ENCODE measurements at regions not wholly inside any gene's neighbourhood (a gene's known extent, or its start where the extent isn't known, plus 50 kb on each side); places are given as distances from the start of the nearest gene placed in this dataset.

DNA sequence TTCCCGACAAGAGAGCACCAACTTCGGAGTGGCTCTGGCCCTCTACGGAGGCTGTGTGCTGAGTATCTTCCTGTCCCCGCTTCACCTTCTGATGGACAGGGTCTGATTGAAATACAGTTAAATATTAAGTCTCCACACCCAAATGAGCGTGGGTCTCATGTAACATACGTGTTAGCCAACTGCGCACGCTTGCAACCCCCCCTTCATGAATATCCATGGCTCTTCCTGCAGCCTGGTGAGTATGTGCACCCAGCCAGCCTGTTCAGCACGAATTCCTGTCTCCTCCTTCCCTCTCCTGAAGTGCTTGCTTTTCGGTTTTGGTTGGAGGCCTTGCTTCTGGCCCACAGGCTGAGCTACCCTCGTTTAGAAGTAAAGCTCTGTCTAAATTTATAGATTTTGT is 102.9 kb upstream of the FRMD1 start:
- TF ChIP-seq, protein P1, sequence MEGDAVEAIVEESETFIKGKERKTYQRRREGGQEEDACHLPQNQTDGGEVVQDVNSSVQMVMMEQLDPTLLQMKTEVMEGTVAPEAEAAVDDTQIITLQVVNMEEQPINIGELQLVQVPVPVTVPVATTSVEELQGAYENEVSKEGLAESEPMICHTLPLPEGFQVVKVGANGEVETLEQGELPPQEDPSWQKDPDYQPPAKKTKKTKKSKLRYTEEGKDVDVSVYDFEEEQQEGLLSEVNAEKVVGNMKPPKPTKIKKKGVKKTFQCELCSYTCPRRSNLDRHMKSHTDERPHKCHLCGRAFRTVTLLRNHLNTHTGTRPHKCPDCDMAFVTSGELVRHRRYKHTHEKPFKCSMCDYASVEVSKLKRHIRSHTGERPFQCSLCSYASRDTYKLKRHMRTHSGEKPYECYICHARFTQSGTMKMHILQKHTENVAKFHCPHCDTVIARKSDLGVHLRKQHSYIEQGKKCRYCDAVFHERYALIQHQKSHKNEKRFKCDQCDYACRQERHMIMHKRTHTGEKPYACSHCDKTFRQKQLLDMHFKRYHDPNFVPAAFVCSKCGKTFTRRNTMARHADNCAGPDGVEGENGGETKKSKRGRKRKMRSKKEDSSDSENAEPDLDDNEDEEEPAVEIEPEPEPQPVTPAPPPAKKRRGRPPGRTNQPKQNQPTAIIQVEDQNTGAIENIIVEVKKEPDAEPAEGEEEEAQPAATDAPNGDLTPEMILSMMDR (IDR thresholded peaks at IDR 0.05): no peak
- TF ChIP-seq POLR2AphosphoS5 (IDR thresholded peaks at IDR 0.05) (no peak), EP300 (IDR thresholded peaks at IDR 0.05) (no peak), POLR2A (IDR thresholded peaks at IDR 0.05) (no peak)
